Prostate gland (tissue), 2 donors: ENCODE measurements at regions not wholly inside any gene's neighbourhood (a gene's known extent, or its start where the extent isn't known, plus 50 kb on each side); places are given as distances from the start of the nearest gene placed in this dataset.

Source experiments
- DNase-seq: peaks from one replicate; pipeline ENCODE4 v3.0.0-alpha.2; 2019; ENCODE audit warnings: low spot score
- H3K27ac ChIP-seq, 2 donors: fragments of 200-600 bp; sonication (generic); 2 replicates each; pipeline ENCODE4 v1.5.1; 2017 to 2019
- H3K27me3 ChIP-seq: fragments of 200-600 bp; sonication (generic); replicated peaks from 2 replicates; pipeline ENCODE4 v1.5.1; 2019; ENCODE audit not compliant: insufficient read depth
- H3K36me3 ChIP-seq, 2 donors: fragments of 200-600 bp; sonication (generic); 1 replicate in 1 of 2; 2 replicates in 1 of 2; pipeline versions ENCODE4 v1.5.1 to v1.8.1; 2017 to 2019
- H3K4me1 ChIP-seq: fragments of 200-600 bp; sonication (generic); replicated peaks from 2 replicates; pipeline ENCODE4 v1.5.1; 2019
- H3K4me3 ChIP-seq, 2 donors: fragments of 200-600 bp; sonication (generic); 2 replicates each; pipeline ENCODE4 v1.5.1; 2017 to 2019
- H3K9me3 ChIP-seq: fragments of 200-600 bp; sonication (generic); 2 replicates; pipeline ENCODE4 v1.5.1; 2017
- POLR2A ChIP-seq: fragments of 450-650 bp; IDR thresholded peaks from one replicate; pipeline ENCODE4 v1.6.1; 2016; ENCODE audit warnings: antibody characterized with exemption, mild to moderate bottlenecking
- POLR2AphosphoS5 ChIP-seq: sonication (generic); formaldehyde crosslinking; IDR thresholded peaks from one replicate; pipeline ENCODE4 v1.6.1; 2017; ENCODE audit warnings: antibody characterized with exemption
- WGBS: methylation state at CpG from one replicate; pipeline ENCODE4 v1.1.5; 2018; 5-methylcytosine and 5-hydroxymethylcytosine counted together
- intact Hi-C: fragments of 100-400 bp; cut with DNase I; formaldehyde crosslinking; loops from one replicate; pipeline ENCODE4 v1.14.2; 2022
- TF ChIP-seq, protein P1 (sequence below), 4 experiments: fragments of 200-600 bp in 2 of 4; fragments of 450-650 bp in 2 of 4; sonication (generic) in 2 of 4; IDR thresholded peaks; 1 replicate in 3 of 4; 2 replicates in 1 of 4; pipeline ENCODE4 v1.5.1; 2016 to 2019; ENCODE audit warnings: antibody characterized with exemption in 4 of 4, mild to moderate bottlenecking in 2 of 4, moderate library complexity in 2 of 4

DNA sequence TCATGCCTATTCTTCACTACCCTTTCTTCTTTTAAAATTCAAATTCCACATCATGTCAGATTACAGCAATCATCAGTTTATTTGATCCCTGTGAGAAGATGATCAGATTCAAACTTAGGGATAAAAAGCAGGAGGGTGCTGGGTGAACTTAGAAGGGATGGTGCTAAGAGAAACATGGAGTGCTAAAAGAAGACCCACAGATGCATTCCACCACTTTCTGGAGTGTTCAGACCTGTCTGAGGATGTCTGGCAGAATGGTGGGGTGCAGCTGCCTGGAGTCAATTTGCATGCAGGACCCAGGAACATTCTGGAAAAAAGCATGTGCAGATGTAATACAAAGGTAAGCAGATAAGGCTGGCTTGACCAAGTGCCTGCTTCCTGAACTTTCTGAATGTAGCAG, 372.9 kb upstream of the RUNX1 start:
- intact Hi-C loops = no loop called here
- no peak for DNase-seq
- Histone ChIP-seq H3K36me3 (no peaks in the 10 kb centered on the region), H3K9me3 (no peaks in the 10 kb centered on the region), H3K27ac (no peak overlapping the region), H3K4me1 (no peaks in the 10 kb centered on the region), H3K27me3 (no peaks in the 10 kb centered on the region), H3K4me3 (no peak overlapping the region)
- TF ChIP-seq POLR2AphosphoS5 (no peak), POLR2A (no peak)
- TF ChIP-seq, protein P1, sequence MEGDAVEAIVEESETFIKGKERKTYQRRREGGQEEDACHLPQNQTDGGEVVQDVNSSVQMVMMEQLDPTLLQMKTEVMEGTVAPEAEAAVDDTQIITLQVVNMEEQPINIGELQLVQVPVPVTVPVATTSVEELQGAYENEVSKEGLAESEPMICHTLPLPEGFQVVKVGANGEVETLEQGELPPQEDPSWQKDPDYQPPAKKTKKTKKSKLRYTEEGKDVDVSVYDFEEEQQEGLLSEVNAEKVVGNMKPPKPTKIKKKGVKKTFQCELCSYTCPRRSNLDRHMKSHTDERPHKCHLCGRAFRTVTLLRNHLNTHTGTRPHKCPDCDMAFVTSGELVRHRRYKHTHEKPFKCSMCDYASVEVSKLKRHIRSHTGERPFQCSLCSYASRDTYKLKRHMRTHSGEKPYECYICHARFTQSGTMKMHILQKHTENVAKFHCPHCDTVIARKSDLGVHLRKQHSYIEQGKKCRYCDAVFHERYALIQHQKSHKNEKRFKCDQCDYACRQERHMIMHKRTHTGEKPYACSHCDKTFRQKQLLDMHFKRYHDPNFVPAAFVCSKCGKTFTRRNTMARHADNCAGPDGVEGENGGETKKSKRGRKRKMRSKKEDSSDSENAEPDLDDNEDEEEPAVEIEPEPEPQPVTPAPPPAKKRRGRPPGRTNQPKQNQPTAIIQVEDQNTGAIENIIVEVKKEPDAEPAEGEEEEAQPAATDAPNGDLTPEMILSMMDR (IDR thresholded peaks at IDR 0.05) = no peak

DNA sequence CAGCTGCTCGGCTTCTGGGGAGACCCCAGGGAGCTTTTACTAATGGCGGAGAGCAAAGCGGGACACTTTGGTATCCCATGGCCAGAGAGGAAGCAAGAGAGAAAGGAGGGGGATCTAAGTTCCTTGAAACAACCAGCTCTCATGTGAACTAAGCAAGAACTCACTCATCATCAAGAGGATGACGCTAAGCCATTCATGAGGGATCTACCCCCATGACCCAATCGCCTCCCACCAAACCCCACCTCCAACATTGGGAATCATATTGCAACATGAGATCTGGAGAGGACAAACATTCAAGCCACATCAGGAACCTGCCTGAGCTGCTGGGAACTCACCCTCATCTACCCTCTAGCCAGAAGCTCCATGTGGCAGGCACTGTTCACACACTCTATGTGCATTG, 372.1 kb upstream of the RUNX1 start:
- no peak for DNase-seq
- Histone ChIP-seq H3K27ac (no peak overlapping the region), H3K4me1 (no peaks in the 10 kb centered on the region), H3K36me3 (no peaks in the 10 kb centered on the region), H3K9me3 (no peaks in the 10 kb centered on the region), H3K4me3 (no peak overlapping the region), H3K27me3 (no peaks in the 10 kb centered on the region)
- 94% methylated on average over 5 of the region's 5 CpGs for WGBS
- TF ChIP-seq POLR2A = no peak
- TF ChIP-seq, protein P1 (IDR thresholded peaks at IDR 0.05) = no peak
- no peak for TF ChIP-seq POLR2AphosphoS5
- intact Hi-C loops = no loop called here

DNA sequence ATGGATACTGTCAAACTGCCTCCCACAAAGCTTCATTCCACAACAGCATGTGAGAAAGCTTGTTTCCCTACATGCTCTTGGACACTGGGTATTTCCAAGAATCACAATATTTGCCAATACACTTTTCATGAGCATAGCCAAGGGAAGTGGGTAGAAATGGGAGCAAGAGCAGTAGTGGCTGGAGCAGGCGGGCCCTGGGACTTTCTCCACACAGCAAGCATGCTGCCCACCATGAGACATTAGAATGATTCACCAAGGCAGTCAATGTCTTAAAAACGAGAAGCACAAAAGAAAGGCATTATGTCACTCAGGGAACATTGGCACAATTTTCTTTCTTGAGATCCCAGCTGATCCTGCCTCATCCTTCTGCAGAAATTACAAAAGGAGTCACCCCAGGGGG, 371.6 kb upstream of the RUNX1 start:
- H3K27me3 ChIP-seq = no peaks in the 10 kb centered on the region
- 87% methylated on average over 2 of the region's 2 CpGs for WGBS

DNA sequence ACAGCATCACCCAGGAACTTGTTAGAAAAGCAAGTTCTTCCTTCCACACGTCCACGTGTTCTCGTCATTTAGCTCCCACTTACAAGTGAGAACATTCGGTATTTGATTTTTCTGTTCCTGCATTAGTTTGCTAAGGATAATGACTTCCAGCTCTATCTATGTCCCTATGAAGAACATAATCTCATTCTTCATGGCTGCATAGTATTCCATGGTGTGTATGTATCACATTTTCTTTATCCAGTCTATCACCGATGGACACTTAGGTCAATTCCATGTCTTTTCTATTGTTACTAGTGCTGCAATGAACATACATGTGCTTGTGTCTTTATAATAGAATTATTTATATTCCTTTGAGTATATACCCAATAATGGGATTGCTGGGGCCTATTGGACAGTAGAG, 368.7 kb upstream of the RUNX1 start:
- TF ChIP-seq POLR2AphosphoS5 = no peak
- TF ChIP-seq, protein P1 (IDR thresholded peaks at IDR 0.05) = no peak
- TF ChIP-seq POLR2A = no peak
- no peaks in the 10 kb centered on the region for H3K9me3 ChIP-seq
- H3K4me3 ChIP-seq = no peak overlapping the region
- intact Hi-C loops = no loop called here
- no peaks in the 10 kb centered on the region for H3K27me3 ChIP-seq
- 91% methylated on average over 5 of the region's 5 CpGs for WGBS
- no peak for DNase-seq
- no peak overlapping the region for H3K27ac ChIP-seq
- no peaks in the 10 kb centered on the region for H3K36me3 ChIP-seq
- H3K4me1 ChIP-seq = no peaks in the 10 kb centered on the region

More for the DNA sequence above, 371.6 kb upstream of the RUNX1 start:
- Histone ChIP-seq H3K4me1 (no peaks in the 10 kb centered on the region), H3K4me3 (no peak overlapping the region), H3K36me3 (no peaks in the 10 kb centered on the region), H3K27ac (no peak overlapping the region), H3K9me3 (no peaks in the 10 kb centered on the region)
- TF ChIP-seq, protein P1 (IDR thresholded peaks at IDR 0.05) = no peak
- TF ChIP-seq POLR2AphosphoS5 (no peak), POLR2A (no peak)
- intact Hi-C loops = no loop called here
- no peak for DNase-seq

DNA sequence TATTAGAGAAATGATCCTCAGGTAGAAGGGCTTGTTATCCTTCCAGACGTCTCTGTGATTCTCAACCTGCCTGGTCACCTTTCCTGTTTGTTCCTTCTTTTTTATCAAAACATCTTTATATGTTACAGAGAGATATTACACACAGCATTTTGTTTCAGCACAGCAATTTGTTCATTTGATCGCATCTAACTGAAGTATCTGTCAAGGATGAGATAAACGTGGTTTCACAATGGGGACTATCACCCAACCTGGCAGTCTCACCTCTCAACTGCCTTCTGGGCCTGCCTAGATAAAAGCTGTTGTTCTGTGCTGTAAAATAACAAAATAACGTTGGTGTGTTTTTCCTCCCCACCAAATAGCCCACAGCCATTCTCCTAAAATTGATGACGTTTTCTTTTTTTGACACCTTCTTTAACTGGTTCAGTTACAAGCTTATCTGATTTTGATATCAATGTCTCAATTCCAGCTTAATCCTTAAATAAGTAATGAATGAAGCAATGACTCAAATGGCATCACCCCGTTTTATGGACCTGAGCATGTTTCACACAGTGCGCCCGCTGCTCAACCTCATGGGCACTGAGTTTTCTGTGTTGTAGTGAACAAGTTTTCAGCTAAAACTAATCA, 367.9 kb upstream of the RUNX1 start:
- intact Hi-C loops = no loop called here
- TF ChIP-seq, protein P1 (IDR thresholded peaks at IDR 0.05) = no peak
- no peak for TF ChIP-seq POLR2A
- TF ChIP-seq POLR2AphosphoS5 = no peak
- Histone ChIP-seq H3K4me1 (no peaks in the 10 kb centered on the region), H3K4me3 (no peak overlapping the region), H3K27ac (no peak overlapping the region), H3K36me3 (no peaks in the 10 kb centered on the region), H3K27me3 (no peaks in the 10 kb centered on the region), H3K9me3 (no peaks in the 10 kb centered on the region)
- no peak for DNase-seq
- 50% methylated on average over 8 of the region's 8 CpGs for WGBS
